ENCODE measurements at regions not wholly inside any gene's neighbourhood (a gene's known extent, or its start where the extent isn't known, plus 50 kb on each side); places are given as distances from the start of the nearest gene placed in this dataset.
"Not testable (repeated sequence)": the region's sequence is repeated elsewhere in the genome, so short reads cannot be mapped to it uniquely, and the experiment has no call there.

GRCh38 chr5:166117072-166118066, 2174.1 kb upstream of the WWC1 start:
- DNase-seq (ENCODE audit: low read depth): no peak

DNA sequence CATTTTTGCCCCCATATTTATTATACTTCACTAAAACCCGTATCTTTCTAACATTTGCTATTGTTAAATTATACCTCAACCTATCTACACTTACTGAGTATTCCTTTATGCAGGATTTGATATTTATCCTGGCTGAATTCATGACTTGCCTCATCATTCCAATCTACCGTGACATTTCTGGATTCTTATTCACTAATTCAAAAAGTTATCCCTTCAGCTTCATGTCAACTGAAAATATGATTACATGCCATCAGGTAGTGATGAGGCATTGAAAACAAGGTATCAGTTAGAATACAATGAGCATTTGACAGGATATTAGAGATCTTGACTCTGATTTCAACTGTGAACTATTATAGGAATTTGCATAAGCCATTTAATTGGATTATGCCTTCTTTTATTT, 2171.9 kb upstream of the WWC1 start:
- no peak for DNase-seq (ENCODE audit: low read depth)

DNA sequence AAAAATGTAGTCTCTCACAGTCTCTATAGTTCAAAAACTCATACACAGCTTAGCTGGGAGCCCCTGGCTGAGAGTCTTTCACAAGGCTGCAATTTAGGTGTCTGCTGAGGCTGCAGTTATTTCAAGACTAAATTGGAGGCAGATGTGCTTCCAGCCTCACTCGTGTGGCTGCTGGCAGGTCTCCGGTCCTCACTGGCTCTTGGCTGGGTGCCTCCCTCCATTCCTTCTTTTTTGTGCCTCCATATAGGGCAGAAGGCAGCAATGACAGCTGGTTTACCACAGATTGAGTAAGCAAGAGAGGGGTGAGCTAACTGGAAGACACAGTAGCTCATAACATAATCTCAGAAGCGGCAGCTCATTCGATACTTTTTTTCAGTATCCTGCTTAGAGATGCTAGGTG, 2167.7 kb upstream of the WWC1 start:
- no peak for DNase-seq (ENCODE audit: low read depth)

- DNase-seq (ENCODE audit: low read depth): no peak
Measured at GRCh38 chr5:166127766-166128570, 2163.5 kb upstream of the WWC1 start.

GRCh38 chr5:166145107-166145506, 2146.3 kb upstream of the WWC1 start:
- not testable (repeated sequence) for DNase-seq (ENCODE audit: low read depth)

DNA sequence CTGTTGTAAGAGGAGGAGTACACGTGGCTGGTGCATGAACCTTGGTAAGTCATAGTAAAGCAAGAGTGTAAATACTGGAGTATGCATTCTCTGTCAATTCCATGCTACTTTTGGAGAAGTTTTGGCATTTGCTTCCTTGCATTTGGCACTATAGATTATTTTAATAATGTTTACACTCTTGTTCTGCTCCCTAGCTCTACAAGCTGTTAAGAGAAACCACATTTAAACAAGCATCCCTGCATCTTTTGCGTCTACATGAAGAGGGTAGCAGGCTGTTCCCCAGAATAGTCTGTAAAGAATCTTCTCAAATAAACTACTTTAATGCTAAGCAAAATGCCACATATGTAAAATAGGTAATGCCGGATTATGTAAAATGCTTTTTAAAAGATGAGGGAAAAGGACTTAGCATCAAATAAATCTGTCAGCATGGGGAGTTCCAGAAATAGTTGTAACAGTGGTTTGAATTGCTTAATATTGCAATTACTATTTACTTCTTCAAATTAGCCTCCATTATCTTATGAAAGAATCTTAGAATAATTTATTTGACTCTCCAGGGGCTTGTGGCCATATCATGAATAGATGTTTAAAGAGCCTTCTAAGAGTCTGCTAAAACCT, 2127.3 kb upstream of the WWC1 start:
- DNase-seq (ENCODE audit: low read depth): no peak

DNA sequence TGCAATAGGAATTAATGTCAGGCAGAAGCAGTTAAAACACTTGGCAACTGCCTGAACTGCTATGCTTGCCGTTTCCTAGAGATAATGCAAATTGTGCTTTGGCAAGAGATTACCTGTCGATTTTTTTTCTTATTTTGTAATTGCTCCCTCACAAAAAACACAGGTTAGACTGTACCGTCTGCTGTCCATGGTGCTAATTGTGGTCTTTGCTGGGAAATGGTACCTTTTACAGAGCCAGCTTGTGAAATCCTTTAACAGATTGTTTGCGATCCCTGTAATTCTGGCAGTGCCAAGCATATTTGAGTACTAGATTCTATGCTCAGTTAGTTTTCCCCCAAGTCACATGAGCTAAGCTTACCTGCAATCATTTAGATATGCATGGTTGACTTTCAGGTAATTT, 2125.8 kb upstream of the WWC1 start:
- DNase-seq (ENCODE audit: low read depth): no peak

DNA sequence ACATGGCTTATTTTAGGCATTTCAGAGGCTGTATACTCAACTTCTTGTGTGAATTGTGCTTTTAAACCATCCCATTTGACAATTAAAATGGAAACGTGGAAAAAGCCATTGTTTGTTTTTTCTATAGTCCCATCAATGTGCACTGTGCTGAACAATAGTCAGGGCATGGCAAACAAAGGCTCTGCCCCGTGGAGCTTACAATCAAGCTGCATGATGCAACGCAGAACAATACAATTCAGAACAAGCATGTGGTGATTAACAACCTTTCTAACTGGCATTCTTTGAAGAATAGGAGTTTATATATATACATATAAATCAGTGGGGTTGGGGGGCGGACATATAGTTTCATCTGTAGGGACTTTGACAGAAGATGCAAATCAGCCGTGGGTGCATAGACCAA, 2125.4 kb upstream of the WWC1 start:
- DNase-seq (ENCODE audit: low read depth): no peak

DNA sequence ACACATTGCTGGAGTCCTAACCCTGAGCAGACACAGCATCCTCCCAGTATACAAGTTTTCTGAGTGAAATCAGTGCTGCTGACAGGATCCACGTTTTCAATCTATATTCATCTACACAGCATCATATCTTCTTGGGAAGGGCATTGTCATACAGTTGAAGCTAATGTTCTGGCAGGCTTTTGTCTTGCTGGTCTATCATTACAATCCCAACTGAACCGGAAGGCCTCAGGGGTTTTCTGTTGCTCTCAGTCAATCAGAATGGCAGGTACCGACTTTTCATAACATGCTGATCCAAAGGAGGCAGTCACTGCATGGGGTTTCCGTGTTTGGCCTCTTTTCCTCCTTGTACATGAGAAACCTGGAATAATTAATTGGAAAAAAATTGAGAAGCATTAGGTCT, 2118.8 kb upstream of the WWC1 start:
- DNase-seq (ENCODE audit: low read depth): no peak

DNA sequence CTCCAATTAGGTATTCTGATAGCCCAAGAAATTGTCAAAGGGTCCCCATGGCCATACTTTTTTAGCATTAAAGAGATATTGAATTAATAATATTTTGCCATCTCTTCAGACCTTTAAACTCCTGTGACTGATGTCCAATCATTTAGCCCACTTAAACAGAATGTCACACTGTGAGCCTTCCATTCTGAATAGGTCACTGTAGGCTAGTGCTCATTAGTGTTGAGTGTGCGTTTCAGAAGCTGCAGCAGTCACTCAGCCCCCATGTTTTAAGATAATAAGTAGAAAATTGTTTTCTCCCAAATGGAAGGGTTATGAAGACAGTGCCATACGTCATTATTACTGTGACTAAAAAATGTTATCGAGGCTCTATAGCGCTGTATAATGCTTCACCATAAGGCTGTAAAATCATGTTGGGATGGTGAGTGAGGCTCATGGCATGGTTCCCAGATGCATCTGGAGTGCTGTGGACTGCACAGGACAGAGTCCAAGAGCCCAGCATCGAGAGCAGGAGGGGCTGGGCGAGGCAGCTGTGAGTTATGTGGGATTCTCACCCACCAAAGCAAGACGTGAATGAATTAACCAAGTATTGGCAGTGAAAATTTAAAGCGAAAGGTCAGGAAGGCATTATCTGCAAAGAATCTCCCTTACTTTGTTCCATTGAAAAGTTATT, 2112.9 kb upstream of the WWC1 start:
- DNase-seq (ENCODE audit: low read depth): no peak

DNA sequence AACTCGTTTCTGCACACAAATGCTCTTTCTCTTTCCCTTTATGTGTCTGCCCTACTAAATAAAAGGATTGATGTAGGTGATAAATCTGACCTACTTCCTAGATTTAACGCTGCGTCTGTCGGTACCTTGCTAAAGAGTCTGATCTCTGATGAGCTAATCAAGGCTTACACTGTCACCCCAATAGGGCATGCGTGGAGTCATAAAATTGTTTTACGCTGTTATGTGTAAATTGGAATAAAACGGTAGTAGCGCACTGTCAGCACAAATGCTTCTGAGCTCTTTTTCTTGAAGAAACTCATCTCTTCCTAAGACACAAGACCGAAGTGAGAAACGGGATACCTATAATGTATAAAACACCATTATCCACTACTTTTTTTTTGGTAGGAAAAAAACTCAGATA, 2106.3 kb upstream of the WWC1 start:
- DNase-seq (ENCODE audit: low read depth): no peak

DNA sequence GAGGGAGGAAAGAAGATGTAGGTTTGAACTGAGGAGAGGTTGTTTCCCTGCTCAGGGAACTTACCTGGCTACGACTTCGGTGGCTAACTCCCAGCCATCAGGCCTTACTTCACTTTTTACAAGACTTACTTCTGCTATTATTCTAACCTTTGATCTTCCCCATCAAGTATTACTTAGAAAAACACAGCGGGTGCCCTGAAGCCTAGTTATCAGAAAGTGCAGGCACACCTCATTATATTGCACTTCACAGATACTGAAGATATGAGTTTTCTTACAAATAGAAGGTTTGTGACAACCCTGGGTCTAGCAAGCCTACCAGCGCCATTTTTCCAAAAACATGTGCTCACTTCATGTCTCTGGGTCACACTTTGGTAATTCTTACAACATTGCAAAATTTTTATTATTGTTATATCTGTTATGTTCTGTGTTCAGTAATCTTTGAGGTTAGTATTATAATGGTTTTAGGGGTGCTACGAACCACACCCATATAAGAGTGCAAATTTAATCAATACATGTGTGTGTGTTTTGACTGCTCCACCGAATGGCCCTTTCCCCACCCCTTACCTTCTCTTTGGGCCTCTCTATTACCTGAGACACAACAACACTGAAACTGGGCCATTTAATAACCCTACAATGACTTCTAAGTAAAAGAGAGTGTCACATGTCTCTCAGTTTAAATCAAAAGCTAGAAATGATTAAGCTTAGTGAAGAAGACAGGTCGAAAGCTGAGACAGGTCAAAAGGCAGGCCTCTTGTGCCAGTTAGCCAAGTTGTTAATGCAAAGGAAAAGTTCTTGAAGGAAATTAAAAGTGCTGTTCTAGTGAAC, 2102.7 kb upstream of the WWC1 start:
- DNase-seq (ENCODE audit: low read depth): no peak

GRCh38 chr5:166192696-166193095, 2098.7 kb upstream of the WWC1 start:
- no peak for DNase-seq (ENCODE audit: low read depth)

DNA sequence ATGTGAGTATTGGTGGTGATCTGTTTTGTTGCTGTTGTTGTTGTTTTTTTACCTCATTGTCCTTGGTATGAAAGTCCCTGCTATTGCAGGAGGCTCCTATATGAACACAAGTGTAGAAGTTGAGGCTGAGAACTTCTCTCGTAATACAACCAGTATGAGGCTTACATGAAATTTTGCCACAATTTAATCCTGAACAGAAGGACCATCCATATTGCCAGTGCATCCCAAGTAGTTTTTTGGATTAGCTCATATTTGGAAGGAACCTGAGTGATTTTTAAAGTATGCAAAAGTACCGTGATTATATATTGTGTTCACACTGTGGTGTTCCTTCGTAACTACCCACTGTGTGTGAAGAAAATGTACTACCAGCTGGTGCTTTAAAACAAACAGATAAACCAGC, 2095.5 kb upstream of the WWC1 start:
- DNase-seq (ENCODE audit: low read depth): no peak

DNA sequence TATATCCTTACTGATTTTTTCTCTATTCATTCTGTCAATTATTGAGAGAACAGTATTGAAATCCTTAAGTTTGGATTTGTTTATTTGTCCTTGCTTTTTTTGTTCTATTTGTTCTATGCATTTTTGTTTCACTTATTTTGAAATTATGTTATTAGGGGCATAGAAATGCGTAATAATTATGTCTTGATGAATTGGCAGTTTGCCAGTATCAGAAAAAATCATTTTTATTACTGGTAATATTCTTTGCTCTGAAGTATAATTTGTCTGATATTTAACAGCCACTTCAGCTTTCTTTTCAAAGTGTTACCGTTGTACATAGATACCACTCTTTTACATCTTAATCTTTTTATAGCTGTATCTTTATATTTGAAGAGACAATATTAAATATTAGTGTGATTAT, 2090.9 kb upstream of the WWC1 start:
- no peak for DNase-seq (ENCODE audit: low read depth)

DNA sequence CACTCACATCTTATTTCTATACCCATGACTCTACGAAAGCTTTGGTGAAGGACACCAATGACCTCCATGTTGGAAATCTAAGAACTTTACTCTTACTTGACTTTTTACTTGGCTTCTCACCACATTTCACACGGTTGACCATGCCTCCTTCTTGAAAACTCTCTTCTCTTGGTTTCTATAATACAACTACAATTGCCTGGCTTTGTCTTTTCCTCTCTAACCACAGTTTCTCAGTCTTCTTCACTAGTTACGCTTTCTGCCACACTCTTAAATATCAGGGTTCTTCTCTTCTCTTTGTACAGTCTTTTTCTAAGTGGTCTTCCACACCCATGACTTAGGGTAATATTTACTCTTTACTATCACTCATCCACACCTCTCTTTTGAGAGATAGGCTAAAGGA, 2079.8 kb upstream of the WWC1 start:
- no peak for DNase-seq (ENCODE audit: low read depth)

DNA sequence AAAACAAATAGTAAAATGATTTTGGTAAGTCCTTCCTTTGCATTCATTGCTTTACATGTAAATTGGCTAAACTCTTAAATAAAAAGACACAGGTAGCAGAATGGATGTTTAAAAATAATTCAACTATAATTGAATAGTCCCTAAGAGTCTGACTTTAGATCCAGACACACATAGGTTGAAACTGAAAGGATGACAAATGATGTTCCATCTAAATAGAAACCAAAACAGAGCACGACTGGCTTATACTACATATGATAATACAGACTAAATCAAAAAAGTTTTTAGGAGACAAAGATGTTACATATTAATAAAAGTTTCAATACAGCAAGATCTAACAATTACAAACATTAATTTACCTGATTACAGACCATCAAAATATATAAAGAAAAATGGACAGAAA, 2055.1 kb upstream of the WWC1 start:
- no peak for DNase-seq (ENCODE audit: low read depth)

DNA sequence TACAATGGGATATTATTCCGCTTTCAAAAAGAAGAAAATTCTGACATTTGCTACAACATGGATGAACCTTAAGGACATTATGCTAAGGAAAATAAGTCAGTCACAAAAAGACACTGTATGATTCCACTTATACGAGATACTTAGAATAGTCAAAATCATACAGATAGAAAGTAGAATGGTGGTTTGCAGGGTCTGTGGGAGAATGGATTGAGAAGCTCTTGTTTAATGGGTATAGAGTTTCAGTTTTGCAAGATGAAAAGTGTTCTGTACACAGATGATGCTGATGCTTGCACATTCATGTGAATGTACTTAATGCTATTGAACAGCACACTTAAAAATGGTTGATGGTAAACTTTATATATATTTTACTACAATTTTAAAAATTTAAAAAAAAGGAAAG, 2050.7 kb upstream of the WWC1 start:
- no peak for DNase-seq (ENCODE audit: low read depth)

- no peak for DNase-seq (ENCODE audit: low read depth)
Measured at GRCh38 chr5:166245556-166245955, 2045.9 kb upstream of the WWC1 start.

DNA sequence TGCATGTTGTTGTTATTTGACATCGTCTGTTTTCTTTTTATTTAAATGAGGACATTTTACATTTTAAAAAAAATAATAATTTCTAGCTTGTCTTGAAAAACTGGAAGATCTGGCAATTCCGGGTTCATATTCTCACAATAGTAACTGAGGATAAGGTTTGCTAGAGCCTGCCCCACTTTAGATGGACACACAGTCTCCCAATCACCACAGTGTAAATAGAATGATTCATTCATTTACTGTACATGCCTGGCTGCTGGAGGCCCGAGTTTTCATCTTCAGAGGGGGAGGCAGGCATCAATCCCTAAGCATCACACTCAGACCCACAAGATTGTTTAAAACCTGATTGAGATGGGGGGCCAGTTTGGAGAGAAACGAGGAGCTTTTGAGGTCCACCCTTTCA, 2039.7 kb upstream of the WWC1 start:
- no peak for DNase-seq (ENCODE audit: low read depth)

- no peak for DNase-seq (ENCODE audit: low read depth)
Measured at GRCh38 chr5:166257661-166258060, 2033.8 kb upstream of the WWC1 start.

Data from LHCN-M2 (cell line).